Spleen (tissue), 11 donors: ENCODE measurements at regions not wholly inside any gene's neighbourhood (a gene's known extent, or its start where the extent isn't known, plus 50 kb on each side); places are given as distances from the start of the nearest gene placed in this dataset.

ENCODE experiments used
- DNase-seq: peaks from one replicate; pipeline ENCODE4 v3.0.0-alpha.2; 2020
- H3K27ac ChIP-seq, 8 donors: fragments of 200-600 bp; sonication (generic) in 7 of 8; 1 replicate in 4 of 8; 2 replicates in 4 of 8; pipeline versions ENCODE4 v1.5.0 to v1.8.0; 2016 to 2021; ENCODE audit warnings: inconsistent platforms in 4 of 8, mild to moderate bottlenecking in 4 of 8, moderate library complexity in 1 of 8
- H3K27me3 ChIP-seq, 7 donors: fragments of 200-600 bp; sonication (generic) in 6 of 7; replicated peaks in 1 of 7; 1 replicate in 4 of 7; 2 replicates in 3 of 7; pipeline versions ENCODE4 v1.5.0 to v1.8.0; 2016 to 2021; ENCODE audit warnings: inconsistent platforms in 3 of 7, mild to moderate bottlenecking in 1 of 7
- H3K36me3 ChIP-seq, 6 donors: fragments of 200-600 bp; sonication (generic) in 5 of 6; 1 replicate in 4 of 6; 2 replicates in 2 of 6; pipeline versions ENCODE4 v1.5.0 to v1.8.0; 2016 to 2021; ENCODE audit warnings: inconsistent platforms in 2 of 6
- H3K4me1 ChIP-seq, 6 donors: fragments of 200-600 bp; sonication (generic) in 5 of 6; 1 replicate in 3 of 6; 2 replicates in 3 of 6; pipeline versions ENCODE4 v1.5.0 to v1.8.0; 2016 to 2021; ENCODE audit warnings: inconsistent platforms in 3 of 6
- H3K4me3 ChIP-seq, 8 donors: fragments of 200-600 bp; sonication (generic) in 7 of 8; 1 replicate in 4 of 8; 2 replicates in 4 of 8; pipeline versions ENCODE4 v1.5.0 to v1.8.0; 2016 to 2021; ENCODE audit warnings: inconsistent platforms in 4 of 8, mild to moderate bottlenecking in 4 of 8, moderate library complexity in 2 of 8
- H3K9me3 ChIP-seq, 8 donors: fragments of 200-600 bp; sonication (generic) in 7 of 8; 1 replicate in 4 of 8; 2 replicates in 4 of 8; pipeline versions ENCODE4 v1.5.0 to v1.8.0; 2016 to 2021; ENCODE audit warnings: inconsistent platforms in 4 of 8
- POLR2A ChIP-seq, 3 donors: fragments of 450-650 bp; IDR thresholded peaks; one replicate each; pipeline ENCODE4 v1.5.1; 2017; ENCODE audit warnings: antibody characterized with exemption in 3 of 3, mild to moderate bottlenecking in 1 of 3
- POLR2AphosphoS5 ChIP-seq, 3 donors: sonication (generic); formaldehyde crosslinking; IDR thresholded peaks; one replicate each; pipeline ENCODE4 v1.5.1; 2017; ENCODE audit warnings: antibody characterized with exemption in 3 of 3
- WGBS, 5 donors: extraction: QIAGEN DNeasy Blood & Tissue Kit in 3 of 5; methylation state at CpG; one replicate each; pipeline versions ENCODE4 v1.1.5 to v1.1.7; 2013 to 2018; 5-methylcytosine and 5-hydroxymethylcytosine counted together
- intact Hi-C: fragments of 100-400 bp; cut with DNase I; formaldehyde crosslinking; loops from one replicate; pipeline ENCODE4 v1.15.0; 2023; ENCODE audit warnings: low total_unique reads
- TF ChIP-seq, protein P1 (sequence below), 11 experiments: fragments of 200-600 bp in 7 of 11; fragments of 450-650 bp in 4 of 11; sonication (generic) in 4 of 11; IDR thresholded peaks in 8 of 11; conservative IDR thresholded peaks in 3 of 11; 1 replicate in 7 of 11; 2 replicates in 4 of 11; pipeline versions ENCODE4 v1.4.0 to v1.8.0; 2016 to 2021; ENCODE audit warnings: antibody characterized with exemption in 11 of 11, inconsistent platforms in 4 of 11, mild to moderate bottlenecking in 1 of 11
- donor health status: healthy with polysubstance abuse.
- donor health status: DM: no; HTN: no; CAD: no; lungs with moderate emphysema.
- donor health status: DM: no; HTN: no; CAD: no.
- donor health status: Bipolar disorder and iron deficiency.
- donor health status: healthy.
- donor health status: DM: no; HTN: no; CAD: no.
- donor health status: DM: yes; HTN: yes; CAD: no.

DNA sequence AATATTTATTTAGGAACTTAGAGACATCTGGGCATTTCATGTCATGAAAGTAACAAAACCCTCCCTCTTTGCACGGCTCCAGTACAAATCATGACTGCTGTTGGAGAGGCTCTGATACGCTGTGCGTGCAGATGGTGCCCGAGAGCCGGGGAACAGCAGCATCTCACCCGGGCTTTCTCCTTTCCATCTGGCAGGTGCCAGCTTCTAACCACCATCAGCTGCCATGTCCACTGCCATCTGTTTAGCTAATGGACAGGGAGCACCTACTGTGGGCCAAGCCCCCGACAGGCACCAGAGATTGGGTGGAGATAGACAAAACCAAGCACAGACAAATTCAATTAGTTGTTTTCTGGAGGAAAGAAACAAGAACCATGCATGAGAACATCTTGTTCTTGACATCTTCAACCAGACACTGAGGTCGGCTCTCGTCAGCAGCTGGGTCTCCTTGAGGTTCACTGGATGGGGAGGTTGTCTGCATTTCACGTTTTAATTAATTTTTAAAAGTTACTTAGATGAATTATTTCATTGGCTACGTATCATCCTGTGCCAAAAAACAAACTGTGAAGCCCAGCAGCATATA lies 323.7 kb downstream of the THBS2 start:
- Histone ChIP-seq H3K4me1 (no peaks in the 10 kb centered on the region), H3K27me3 (peaks cover 0 to 10% (median 0%) of the 10 kb centered on the region in 7 donors), H3K4me3 (no peak overlapping the region), H3K27ac (no peak overlapping the region), H3K36me3 (no peaks in the 10 kb centered on the region), H3K9me3 (peaks cover 0 to 9% (median 0%) of the 10 kb centered on the region in 8 donors)
- intact Hi-C loops = no loop called here
- TF ChIP-seq, protein P1, sequence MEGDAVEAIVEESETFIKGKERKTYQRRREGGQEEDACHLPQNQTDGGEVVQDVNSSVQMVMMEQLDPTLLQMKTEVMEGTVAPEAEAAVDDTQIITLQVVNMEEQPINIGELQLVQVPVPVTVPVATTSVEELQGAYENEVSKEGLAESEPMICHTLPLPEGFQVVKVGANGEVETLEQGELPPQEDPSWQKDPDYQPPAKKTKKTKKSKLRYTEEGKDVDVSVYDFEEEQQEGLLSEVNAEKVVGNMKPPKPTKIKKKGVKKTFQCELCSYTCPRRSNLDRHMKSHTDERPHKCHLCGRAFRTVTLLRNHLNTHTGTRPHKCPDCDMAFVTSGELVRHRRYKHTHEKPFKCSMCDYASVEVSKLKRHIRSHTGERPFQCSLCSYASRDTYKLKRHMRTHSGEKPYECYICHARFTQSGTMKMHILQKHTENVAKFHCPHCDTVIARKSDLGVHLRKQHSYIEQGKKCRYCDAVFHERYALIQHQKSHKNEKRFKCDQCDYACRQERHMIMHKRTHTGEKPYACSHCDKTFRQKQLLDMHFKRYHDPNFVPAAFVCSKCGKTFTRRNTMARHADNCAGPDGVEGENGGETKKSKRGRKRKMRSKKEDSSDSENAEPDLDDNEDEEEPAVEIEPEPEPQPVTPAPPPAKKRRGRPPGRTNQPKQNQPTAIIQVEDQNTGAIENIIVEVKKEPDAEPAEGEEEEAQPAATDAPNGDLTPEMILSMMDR (IDR thresholded peaks at IDR 0.05 in 8 of 11, conservative IDR thresholded peaks at IDR 0.05 in 3 of 11) = no peak
- no peak for TF ChIP-seq POLR2A (IDR thresholded peaks at IDR 0.05)
- TF ChIP-seq POLR2AphosphoS5 (IDR thresholded peaks at IDR 0.05) = no peak
- 86 to 92% (median 89%) methylated on average over 11 of the region's 11 CpGs for WGBS, 5 donors
- no peak for DNase-seq

GRCh38 chr6:168928012-168928411 lies 325.6 kb downstream of the THBS2 start:
- H3K9me3 ChIP-seq = peaks cover 0 to 9% (median 0%) of the 10 kb centered on the region in 8 donors
- no peak for DNase-seq
- no peaks in the 10 kb centered on the region for H3K36me3 ChIP-seq
- WGBS, 5 donors = 87 to 95% (median 92%) methylated on average over 10 of the region's 10 CpGs
- H3K27ac ChIP-seq = no peak overlapping the region
- H3K4me3 ChIP-seq = no peak overlapping the region
- intact Hi-C loops = no loop called here
- H3K4me1 ChIP-seq = no peaks in the 10 kb centered on the region
- TF ChIP-seq POLR2AphosphoS5 (IDR thresholded peaks at IDR 0.05) = no peak
- no peak for TF ChIP-seq POLR2A (IDR thresholded peaks at IDR 0.05)
- TF ChIP-seq, protein P1 (IDR thresholded peaks at IDR 0.05 in 8 of 11, conservative IDR thresholded peaks at IDR 0.05 in 3 of 11) = no peak
- no peaks in the 10 kb centered on the region for H3K27me3 ChIP-seq

DNA sequence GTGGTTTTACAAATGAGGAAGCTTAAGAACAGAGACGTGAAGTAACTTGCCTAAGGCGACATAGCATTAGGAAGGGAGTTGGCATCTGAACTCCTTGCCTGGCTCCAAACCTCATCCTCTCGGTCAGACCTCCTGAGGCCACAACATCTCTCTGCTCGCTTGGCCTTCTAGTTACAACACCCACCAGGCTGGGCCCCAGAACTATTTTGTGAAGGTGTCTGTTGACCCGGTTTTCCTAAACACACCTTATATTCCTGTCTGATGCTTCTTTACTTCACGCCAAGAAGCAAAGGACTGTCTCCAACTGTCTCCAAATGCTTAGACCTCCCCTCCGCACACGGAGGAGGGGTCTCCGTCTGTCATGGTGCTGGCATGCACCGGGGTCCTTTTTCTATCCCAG lies 326.6 kb downstream of the THBS2 start:
- Histone ChIP-seq H3K27me3 (no peaks in the 10 kb centered on the region), H3K4me1 (no peaks in the 10 kb centered on the region), H3K27ac (no peak overlapping the region), H3K9me3 (peaks cover 0 to 3% (median 0%) of the 10 kb centered on the region in 8 donors), H3K36me3 (no peaks in the 10 kb centered on the region), H3K4me3 (no peak overlapping the region)
- TF ChIP-seq POLR2A (IDR thresholded peaks at IDR 0.05) = no peak
- TF ChIP-seq, protein P1 (IDR thresholded peaks at IDR 0.05 in 8 of 11, conservative IDR thresholded peaks at IDR 0.05 in 3 of 11) = no peak
- TF ChIP-seq POLR2AphosphoS5 (IDR thresholded peaks at IDR 0.05) = no peak
- intact Hi-C loops = no loop called here
- DNase-seq = no peak
- 87 to 92% (median 89%) methylated on average over 10 of the region's 10 CpGs for WGBS, 5 donors

GRCh38 chr6:168926306-168926705 lies 327.3 kb downstream of the THBS2 start:
- Histone ChIP-seq H3K27me3 (no peaks in the 10 kb centered on the region), H3K4me1 (no peaks in the 10 kb centered on the region), H3K4me3 (no peak overlapping the region), H3K36me3 (no peaks in the 10 kb centered on the region), H3K9me3 (peaks cover 0 to 3% (median 0%) of the 10 kb centered on the region in 8 donors), H3K27ac (no peak overlapping the region)
- WGBS, 5 donors = 85 to 95% (median 93%) methylated on average over 15 of the region's 15 CpGs
- intact Hi-C loops = no loop called here
- TF ChIP-seq POLR2A (IDR thresholded peaks at IDR 0.05) = no peak
- TF ChIP-seq, protein P1 (IDR thresholded peaks at IDR 0.05 in 8 of 11, conservative IDR thresholded peaks at IDR 0.05 in 3 of 11) = no peak
- no peak for TF ChIP-seq POLR2AphosphoS5 (IDR thresholded peaks at IDR 0.05)
- DNase-seq = no peak
